Kidney (tissue), 13 donors: ENCODE measurements at regions not wholly inside any gene's neighbourhood (a gene's known extent, or its start where the extent isn't known, plus 50 kb on each side); places are given as distances from the start of the nearest gene placed in this dataset.

Experiments used
- DNase-seq, 5 donors: peaks; one replicate each; pipeline ENCODE4 v3.0.0-alpha.2; 2013 to 2020
- FAIRE-seq: peaks from 2 replicates; lab custom pipeline; 2012; peaks lifted over from hg19 to GRCh38; lab: Jason Lieb, UNC
- H3K27ac ChIP-seq, 2 donors: one replicate each; pipeline ENCODE4 v1.7.0; 2013; ENCODE audit warnings: low read depth in 2 of 2, low read length in 2 of 2, inconsistent platforms in 1 of 2
- H3K27me3 ChIP-seq: one replicate; pipeline ENCODE4 v1.7.1; 2013; ENCODE audit warnings: low read length, inconsistent platforms; ENCODE audit not compliant: control insufficient read depth, insufficient read depth
- H3K36me3 ChIP-seq, 3 donors: one replicate each; pipeline versions ENCODE4 v1.7.0 to v1.7.1; 2013; ENCODE audit warnings: low read length in 3 of 3, control low read depth in 1 of 3, inconsistent platforms in 1 of 3; ENCODE audit not compliant: insufficient read depth in 3 of 3, control insufficient read depth in 2 of 3
- H3K4me1 ChIP-seq, 3 donors: one replicate each; pipeline versions ENCODE4 v1.7.0 to v1.7.1; 2013; ENCODE audit warnings: low read length in 3 of 3, inconsistent platforms in 1 of 3, low read depth in 1 of 3; ENCODE audit not compliant: control insufficient read depth in 2 of 3, insufficient read depth in 2 of 3
- H3K4me3 ChIP-seq, 3 donors: one replicate each; pipeline versions ENCODE4 v1.7.0 to v1.8.1; 2013; ENCODE audit warnings: low read length in 3 of 3, control low read depth in 1 of 3, inconsistent platforms in 1 of 3
- H3K9ac ChIP-seq, 3 donors: one replicate each; pipeline versions ENCODE4 v1.7.0 to v1.7.1; 2013; ENCODE audit warnings: low read length in 3 of 3, control low read depth in 1 of 3, inconsistent platforms in 1 of 3
- H3K9me3 ChIP-seq, 3 donors: one replicate each; pipeline versions ENCODE4 v1.7.0 to v1.7.1; 2013; ENCODE audit warnings: low read length in 3 of 3, control low read depth in 1 of 3, inconsistent platforms in 1 of 3; ENCODE audit not compliant: control insufficient read depth in 2 of 3, insufficient read depth in 1 of 3
- CTCF ChIP-seq: IDR thresholded peaks from 3 replicates; pipeline ENCODE4 v1.5.1; 2012; ENCODE audit warnings: mild to moderate bottlenecking, moderate library complexity, borderline replicate concordance; ENCODE audit not compliant: insufficient read depth; ENCODE audit errors: extremely low read depth
- intact Hi-C: fragments of 100-400 bp; cut with DNase I; formaldehyde crosslinking; loops from one replicate; pipeline ENCODE4 v1.11.1; 2022
- donor health status: control.
- donor health status: control.
- donor health status: control.
- donor health status: control.
- donor health status: control.
- donor health status: DM: yes; HTN: yes; CAD: no.
- donor health status: Normal renal cell carcinoma (clear cell type).

GRCh38 chr6:141472162-141472928 is 660.4 kb upstream of the GJE1 start:
- intact Hi-C loops: no loop called here
- H3K9me3 ChIP-seq: no peaks in the 10 kb centered on the region
- no peak overlapping the region for H3K4me3 ChIP-seq
- DNase-seq: no peak
- H3K9ac ChIP-seq: no peak overlapping the region
- H3K4me1 ChIP-seq: no peaks in the 10 kb centered on the region
- no peaks in the 10 kb centered on the region for H3K27me3 ChIP-seq
- FAIRE-seq: no peak
- TF ChIP-seq CTCF: no peak
- H3K27ac ChIP-seq: no peak overlapping the region
- H3K36me3 ChIP-seq: no peaks in the 10 kb centered on the region

GRCh38 chr6:141470810-141471209 is 661.9 kb upstream of the GJE1 start:
- no peak for DNase-seq
- no peak for FAIRE-seq
- intact Hi-C loops: no loop called here

GRCh38 chr6:141467881-141468280 is 664.8 kb upstream of the GJE1 start:
- no peaks in the 10 kb centered on the region for H3K27me3 ChIP-seq
- no peaks in the 10 kb centered on the region for H3K36me3 ChIP-seq
- H3K9ac ChIP-seq: no peak overlapping the region
- H3K27ac ChIP-seq: no peak overlapping the region
- H3K4me3 ChIP-seq: no peak overlapping the region
- no peaks in the 10 kb centered on the region for H3K9me3 ChIP-seq
- no peak for TF ChIP-seq CTCF
- intact Hi-C loops: no loop called here
- FAIRE-seq (no peak), DNase-seq (no peak)
- H3K4me1 ChIP-seq: no peaks in the 10 kb centered on the region

More at GRCh38 chr6:141470810-141471209, 661.9 kb upstream of the GJE1 start:
- TF ChIP-seq CTCF: no peak
- Histone ChIP-seq H3K36me3 (no peaks in the 10 kb centered on the region), H3K9ac (no peak overlapping the region), H3K27me3 (no peaks in the 10 kb centered on the region), H3K9me3 (no peaks in the 10 kb centered on the region), H3K27ac (no peak overlapping the region), H3K4me3 (no peak overlapping the region), H3K4me1 (no peaks in the 10 kb centered on the region)
